NOMO-1 treated with dmso at 0.1 percent for 144 hours (cell line): ENCODE measurements at regions not wholly inside any gene's neighbourhood (a gene's known extent, or its start where the extent isn't known, plus 50 kb on each side); places are given as distances from the start of the nearest gene placed in this dataset.
"Not testable (repeated sequence)": the region's sequence is repeated elsewhere in the genome, so short reads cannot be mapped to it uniquely, and the experiment has no call there.

Source experiments
- DNase-seq: peaks from one replicate; lab custom pipeline; 2025; ENCODE audit not compliant: unreplicated experiment; lab: John Stamatoyannopoulos, UW

DNA sequence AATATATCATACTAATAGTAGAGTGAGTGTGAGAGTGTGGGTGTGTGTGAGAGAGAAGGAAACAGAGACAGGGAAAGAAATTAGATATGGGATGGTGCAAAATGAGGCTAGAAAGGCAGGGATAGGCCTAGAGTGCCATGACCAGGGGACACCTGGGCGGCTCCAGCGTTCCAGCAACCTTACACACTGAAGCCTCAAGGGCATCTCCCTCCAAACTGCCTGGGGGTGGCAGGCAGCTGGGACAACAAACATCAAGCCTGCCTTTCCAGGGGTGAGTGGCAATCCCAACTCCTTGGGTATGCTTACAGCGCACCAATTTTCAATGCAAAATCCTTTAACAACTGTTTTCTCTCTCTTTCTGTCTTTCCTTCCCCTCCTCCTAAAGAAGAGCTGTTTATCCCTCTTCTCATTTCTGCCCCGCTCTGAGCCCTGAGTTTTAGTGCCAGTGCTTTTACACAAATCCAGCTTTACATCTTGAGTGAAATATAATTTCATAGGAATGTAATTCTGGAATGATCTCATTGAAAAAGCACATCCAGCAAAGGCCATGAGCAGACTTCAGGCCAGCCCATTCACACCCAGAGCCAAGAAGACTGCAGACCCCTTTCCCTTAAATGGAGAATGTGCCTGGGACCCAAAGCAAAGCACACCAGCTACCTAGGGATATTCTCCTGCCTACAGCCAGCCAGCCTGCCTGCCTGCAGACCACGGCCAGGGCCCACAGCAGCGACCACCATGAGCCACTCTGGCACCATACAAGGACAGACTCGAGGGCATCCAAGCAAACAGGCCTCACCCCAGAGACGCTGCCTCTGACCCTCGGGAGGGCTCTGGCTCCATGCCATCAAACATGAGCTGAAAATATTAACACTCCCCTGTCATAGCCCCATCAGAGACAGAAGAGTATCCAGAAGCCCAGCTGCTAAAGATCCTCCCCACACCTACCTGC lies 90.3 kb downstream of the RPL27A start:
- DNase-seq: no peak

DNA sequence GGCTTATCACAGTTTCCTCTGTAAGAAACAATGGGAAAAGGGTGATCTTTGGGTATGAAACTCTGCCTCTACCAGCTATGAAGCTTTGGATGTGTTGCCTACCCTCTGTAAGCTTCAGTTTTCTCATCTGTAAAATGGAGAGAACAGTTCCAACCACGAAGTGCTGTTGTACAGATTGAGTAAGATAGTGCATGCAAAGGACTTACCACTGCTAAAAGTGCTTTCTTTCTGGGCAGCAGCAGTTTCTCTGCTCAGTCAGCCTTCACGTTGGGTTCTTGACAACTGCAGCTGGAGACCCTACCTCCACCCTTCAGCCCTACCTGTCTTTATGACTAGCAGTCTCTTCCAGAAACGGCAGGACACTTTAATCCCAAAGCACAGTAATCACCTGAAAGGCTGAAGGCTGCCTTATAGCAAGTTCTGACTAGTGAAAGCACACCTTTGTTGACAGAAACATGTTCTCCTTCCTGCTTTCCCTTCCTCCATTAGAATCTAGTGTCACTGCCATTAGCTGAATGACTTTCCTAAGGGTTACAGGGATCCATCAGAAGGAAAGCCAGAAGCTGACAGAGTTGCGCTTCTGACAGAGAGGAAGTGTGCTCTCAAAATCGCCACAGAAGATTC lies 91.4 kb downstream of the RPL27A start:
- DNase-seq: no peak

DNA sequence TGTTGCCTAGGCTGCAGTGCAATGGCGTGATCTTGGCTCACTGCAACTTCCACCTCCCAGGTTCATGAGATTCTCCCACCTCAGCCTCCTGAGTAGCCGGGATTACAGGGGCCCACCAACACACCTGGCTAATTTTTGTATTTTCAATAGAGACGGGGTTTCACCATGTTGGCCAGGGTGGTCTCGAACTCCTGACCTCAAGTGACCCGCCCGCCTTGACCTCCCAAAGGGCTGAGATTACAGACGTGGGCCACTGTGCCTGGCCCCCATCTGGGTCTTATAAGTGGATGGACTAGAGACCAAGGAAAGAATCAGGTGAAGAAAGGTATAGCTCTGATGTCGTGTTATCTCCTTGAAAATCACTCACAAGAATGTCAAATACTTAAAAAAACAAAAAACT lies 92.3 kb downstream of the RPL27A start:
- DNase-seq: not testable (repeated sequence)

DNA sequence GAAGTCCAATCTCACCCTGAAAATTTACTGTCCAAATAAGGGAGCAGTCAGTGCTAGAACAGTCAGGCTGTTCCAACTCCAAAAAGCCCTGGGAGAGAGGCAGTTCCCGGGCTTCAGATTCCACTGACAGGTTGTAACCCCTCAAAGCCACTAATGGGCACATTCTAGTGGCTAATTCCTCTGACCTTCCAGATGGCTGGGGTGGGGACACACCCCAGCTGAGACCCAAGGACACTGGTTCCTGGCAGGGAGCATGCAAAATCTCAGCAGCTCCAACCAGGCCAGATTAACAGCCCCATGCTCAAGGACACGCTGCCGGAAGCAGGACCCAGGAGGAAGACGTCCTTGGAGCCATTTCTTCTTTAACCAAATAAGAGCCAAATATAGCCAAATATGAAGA lies 92.7 kb downstream of the RPL27A start:
- no peak for DNase-seq

DNA sequence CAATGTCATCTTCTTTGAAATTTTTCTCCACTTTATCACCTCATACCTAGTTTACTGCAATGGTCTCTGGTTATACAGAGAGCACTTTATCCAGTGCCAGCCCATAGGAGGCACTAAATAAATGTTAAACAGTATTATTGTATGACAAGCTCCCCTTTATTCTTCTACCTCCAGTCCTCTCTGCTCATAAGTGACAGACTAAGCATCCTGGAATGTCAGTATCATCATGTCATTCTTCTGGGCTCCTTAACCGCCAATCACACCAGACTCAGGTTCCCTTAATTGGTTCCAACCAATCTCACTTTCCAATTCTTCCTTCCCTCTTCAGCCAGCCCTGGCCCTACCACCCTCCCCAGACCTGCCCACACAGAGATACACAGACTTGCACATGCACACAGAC lies 93.1 kb downstream of the RPL27A start:
- no peak for DNase-seq

DNA sequence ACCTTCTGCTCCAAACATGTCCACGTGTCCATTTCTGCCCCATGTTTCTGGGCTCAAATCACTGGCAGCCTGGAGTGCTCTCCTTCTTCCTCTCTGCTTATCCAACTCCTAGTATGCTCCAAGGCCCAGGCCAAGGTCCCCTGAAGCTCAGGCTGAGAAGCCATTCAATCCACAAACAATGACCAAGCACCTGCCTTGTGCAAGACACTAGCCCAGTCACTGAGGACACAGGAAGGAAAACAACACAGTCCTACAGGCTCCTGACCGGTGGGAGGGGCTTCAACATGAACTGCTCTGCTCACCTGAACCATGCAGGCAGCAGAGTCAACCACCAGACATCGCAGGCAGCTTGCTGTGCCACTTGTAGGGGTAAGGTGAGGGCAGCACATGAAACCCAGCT lies 93.6 kb downstream of the RPL27A start:
- DNase-seq: no peak

DNA sequence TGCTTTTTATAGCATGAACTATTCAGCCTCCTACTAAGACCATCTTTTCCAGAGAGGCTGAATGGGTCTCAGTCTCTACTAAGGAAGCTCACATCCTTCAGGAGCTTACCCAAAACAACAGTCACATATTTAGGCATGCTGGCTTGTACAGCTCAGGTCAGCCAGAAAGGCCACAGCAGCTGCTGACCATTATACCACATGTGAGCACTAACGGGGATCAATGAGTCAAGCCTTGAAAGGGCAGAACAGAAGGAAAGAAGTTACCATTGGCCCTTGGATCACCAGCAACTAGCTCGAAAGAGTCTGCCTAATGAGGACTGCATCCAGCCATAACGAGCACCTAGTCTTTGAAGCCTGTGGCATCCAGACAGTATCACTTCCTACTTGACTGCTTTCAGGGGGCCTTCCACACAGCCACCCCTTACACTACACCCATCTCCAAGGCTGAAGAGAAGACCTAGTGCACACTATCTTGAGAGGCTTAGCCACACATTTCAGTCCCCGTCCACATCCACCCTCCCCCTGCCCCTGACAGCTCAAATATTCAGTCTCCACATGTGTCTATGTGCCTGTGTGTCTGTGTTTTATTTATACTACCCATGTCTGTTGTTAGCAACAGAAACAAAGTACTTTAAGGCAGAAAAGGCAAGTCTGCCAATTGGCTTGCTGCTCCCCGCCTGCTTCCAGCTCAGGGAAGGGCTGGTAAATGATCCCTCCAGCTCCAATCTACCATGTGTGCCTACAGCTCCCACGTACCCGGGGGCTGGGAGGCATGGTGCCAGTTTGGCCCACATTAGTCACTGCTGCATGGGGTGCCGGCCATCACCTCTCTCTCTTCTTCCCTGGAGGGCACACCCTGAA lies 95.5 kb downstream of the RPL27A start:
- DNase-seq: no peak

DNA sequence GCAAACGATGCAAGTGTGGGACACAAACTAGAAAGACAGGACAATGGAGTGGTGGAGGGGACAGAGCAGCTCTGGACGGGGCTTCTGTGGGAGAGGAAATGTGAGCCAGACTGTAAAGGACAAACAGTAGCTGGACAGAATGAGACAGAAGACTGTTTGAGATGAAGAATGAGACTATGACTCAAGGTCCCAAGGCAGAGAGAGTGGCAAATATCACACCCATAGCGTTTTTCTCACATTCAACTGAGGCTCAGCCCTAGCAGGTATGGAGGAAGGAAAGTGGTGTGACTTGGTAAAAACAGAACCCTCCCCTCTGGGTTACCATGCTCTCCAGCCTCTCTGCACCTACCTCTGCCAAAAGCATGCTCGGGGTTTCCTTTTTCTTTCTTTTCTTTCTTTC lies 96.5 kb downstream of the RPL27A start:
- no peak for DNase-seq

DNA sequence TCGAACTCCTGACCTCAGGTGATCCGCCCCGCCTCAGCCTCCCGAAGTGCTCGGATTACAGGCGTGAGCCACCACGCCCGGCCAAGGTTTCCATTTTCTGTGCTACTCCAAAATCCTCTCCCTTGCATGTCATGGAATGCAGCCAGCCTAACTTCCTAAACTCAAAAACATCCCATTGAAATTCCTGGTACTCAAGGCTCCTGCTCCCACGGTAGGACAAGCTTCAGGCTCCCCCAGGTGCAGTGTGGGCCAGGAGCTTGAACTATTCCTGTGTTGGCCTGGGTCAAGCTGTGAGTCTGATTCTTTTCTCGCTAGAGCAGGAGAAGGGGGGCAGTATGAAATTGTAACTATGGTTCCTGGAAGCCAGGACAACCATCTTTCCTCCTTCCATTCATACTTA lies 97.1 kb downstream of the RPL27A start:
- DNase-seq: no peak

DNA sequence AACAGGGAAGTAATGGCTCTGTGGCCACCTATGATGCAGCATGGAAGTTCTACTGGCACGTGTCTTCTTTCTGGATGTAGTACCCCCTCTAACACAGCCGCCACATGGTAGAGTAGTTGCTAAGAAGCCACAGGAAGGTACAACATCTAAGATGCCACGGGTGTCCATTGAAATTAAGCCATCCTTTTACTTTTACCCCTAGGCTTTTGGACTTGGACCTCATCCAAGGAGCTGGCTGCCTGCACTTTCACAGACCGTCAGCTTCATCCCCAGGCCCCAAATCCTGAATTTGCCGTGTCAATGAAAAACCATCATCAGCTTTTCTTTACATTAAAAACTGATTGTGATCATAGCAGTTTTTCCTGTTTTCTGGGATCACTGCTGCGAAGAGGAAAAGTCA lies 102.4 kb downstream of the RPL27A start:
- no peak for DNase-seq

DNA sequence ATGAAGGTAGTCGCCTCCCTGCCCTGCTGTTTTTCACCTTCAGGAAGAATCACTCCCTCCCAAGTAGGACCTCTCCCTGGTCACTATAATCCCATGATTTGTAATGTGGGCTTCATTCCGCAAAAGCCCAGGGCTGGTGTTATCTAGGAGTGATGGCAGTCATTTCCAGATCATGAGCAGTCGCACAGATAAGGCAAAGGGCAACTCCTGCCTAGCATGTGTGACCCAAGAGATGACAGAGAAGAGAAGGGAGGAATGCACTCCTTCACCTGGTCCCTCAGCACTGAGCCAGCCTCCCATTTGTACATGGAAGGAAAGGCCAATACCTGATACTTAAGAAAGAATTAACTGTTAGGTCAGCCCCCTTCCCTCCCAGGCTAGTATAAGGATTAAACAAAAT lies 102.9 kb downstream of the RPL27A start:
- DNase-seq: no peak

DNA sequence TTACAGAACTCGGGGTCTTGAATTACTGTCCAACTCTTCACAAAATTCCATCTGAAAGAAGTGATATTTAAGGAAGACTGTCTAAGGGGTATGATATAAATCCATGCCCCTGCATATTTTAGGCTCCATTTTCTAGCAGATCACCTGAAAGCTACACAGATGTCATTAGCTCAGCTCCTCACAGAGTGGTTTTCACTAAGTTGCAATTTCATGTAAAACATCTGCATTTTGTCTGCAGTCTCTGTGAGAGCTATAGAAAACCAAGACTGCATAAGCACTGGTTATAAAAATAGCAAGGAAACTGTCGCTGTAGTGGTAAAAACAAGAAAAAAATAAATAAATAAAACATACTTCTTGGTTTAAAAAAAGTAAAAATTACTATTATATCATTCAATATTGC lies 103.4 kb downstream of the RPL27A start:
- no peak for DNase-seq

DNA sequence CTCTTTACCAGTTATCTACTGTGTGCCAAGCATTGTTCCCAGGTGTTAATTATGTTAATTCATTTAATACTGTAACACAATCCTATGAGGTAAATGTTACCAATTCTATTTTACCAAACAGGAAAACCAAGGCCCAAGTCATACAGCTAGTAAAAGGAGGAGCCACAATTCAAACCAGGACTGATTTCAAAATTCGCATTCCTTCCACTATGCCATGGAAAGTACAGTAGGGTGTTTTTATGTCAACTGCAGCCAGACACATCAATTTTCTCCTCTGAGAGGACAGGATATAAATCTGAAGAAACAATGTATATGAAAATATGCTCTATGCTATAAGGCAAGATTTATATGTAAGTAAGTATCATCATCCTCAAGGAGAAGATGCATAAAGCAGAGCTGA lies 104.3 kb downstream of the RPL27A start:
- no peak for DNase-seq

DNA sequence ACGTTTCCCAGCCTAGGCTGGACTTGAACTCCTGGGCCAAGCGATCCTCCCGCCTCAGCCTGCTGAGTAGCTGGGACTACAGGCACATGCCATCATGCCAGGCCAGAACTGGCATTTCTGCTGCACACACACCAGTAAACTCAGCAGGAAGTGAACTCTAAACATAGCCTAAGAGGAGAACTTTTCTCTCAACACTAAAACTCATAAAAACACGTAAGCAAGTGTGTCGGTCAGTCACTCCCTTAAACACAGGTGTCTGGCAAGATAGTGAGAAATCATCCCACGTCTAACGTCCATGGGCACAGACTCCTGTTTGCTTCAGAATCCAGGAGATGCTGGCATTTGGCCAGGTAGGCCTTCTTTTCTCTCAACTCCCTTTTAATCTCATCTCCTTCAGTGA lies 104.8 kb downstream of the RPL27A start:
- no peak for DNase-seq

DNA sequence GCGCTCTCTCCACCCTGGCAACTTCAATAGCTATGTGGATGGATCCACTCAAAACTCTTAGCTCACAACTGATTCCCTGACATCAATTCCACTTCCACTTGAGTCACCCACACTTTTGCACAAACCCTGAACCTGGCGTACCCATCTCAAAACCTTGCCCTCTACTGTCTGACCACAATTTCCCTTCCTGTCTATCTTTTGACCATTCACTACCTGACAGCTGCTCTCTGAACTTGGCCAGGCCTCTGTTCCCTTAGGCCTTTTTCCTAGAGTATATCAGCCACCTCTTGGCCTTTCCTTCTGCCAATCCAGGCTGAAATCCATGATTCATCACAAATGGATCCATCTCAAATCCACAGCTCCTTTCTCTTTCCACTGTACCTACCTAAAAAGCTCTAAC lies 106.0 kb downstream of the RPL27A start:
- DNase-seq: no peak

DNA sequence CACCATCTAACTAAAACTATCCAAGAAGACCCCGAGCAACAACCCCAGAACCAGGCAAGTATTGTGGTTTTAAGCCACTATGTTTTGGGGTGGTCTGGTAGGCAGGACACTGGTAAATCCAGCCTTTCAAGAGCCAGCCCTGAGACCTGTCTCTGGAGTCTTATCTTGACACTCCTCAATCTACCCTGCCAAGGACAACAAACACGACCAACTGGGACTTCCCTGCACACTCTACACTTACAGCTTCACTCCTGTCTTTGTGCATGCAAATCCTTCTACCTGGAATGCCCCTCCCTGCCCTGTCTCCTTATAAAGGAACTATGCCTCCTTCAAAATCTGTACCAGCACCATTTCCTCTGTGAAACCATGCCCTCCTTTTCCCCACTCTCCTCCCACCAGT lies 107.3 kb downstream of the RPL27A start:
- DNase-seq: no peak

DNA sequence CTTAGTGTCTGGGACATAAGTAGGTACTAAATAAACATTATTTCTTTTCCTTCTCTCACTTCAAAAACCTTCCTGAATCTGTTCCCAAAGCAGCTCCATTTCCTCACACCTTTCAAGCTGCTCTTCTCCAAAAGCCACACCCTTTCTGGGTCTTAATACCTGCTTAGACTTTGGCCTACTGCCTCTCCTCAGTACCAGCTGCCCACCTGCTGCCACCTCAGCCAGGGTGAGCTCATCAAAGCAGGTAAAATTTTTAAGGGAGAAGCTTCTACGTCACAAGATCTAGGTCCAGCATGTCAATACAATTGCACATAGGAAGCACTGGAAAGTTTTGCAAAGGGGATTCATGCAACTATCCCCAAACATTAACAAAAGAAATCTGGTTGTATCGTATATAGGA lies 108.4 kb downstream of the RPL27A start:
- DNase-seq: no peak

DNA sequence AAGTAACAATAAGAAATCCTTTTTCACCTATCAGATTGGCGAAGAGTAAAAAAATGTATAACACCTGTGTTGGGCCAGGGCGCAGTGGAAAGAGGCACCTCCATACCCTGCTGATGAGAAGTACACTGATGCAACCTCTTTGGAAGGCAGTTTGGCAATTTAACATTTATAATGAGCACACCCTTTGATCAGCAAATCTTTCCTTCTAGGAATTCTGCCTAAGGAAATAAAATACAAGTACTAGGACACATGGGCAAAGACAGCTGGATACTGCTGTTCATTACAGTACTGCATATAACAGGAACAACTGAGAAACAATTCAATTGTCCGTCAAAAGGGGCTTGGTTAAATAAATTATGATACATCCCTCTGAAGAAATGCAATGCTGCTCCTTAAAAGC lies 110.1 kb downstream of the RPL27A start:
- no peak for DNase-seq

DNA sequence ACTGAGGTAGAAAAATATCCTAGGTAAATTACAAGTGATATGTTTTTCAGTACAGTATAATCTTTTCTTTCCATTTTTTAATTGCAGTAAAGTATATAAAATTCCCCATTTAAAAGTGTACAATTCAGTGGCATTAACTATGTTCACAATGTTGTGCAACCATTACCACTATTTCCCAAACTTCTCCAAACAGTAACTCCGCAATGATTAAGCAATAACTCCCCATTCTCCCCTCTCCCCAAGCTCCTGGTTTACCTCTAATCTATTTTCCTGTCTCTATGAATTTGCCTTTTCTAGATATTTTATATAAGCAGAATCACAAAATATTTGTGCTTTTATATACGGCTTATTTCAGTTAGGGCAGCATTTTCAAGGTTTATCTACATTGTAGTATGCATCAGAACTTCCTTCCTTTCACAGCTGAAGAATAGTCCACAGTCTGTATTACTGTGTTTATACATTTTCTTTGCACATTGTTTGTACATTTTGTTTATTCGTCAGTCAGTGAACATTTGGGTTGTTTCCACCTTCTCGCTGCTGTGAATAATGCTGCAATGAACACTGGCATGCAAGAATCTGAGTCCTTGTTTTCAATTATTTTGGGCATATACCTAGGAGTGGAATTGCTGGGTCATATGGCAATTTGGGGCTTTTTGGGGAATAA lies 110.7 kb downstream of the RPL27A start:
- DNase-seq: no peak

DNA sequence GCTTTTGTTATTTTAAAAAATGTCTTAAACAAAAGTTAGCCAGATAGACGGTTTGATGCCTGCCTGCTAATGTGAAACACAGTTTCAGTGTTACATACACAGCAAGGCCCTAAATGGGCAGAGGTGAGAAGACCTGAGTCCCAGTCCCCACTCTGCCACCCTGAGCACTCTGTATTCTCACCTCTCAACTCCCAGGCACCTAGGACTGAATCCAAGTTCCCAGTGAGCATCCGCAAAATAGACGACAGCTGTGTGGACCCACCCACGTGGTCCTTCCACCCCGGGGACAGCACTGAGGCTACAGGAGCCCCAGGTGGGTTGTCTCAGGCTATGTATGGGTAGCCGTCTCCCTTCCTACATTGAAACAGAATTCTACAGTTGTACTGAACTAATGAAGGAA lies 111.5 kb downstream of the RPL27A start:
- DNase-seq: no peak

DNA sequence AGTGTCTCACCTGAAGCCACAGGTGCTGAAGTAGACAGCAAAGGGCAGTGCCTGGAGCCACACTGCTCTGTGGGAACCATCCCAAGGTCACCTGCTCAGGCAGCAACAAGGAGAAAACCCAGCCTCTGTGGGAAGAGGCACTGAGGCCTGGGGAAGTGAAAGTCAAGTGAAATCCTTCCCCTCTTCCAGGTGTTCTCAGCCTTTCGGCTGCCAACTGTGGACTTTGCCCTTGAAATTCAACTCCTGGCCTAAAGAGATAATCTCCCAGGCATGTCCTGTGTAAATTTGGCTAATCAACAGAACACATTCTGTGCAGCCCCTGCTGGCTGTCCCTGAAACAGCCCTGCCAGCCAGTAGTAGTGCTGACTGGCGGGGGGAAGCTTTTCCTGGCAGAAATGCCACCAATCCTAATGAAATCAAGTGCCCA lies 112.1 kb downstream of the RPL27A start:
- DNase-seq: no peak
